C4-2B (cell line): ENCODE measurements at regions not wholly inside any gene's neighbourhood (a gene's known extent, or its start where the extent isn't known, plus 50 kb on each side); places are given as distances from the start of the nearest gene placed in this dataset.

ENCODE experiments used
- CTCF ChIP-seq: fragments of 450-650 bp; conservative IDR thresholded peaks from 2 replicates; pipeline ENCODE4 v1.5.1; 2017; ENCODE audit warnings: mild to moderate bottlenecking
- ZFX ChIP-seq: fragments of 450-650 bp; IDR thresholded peaks from 2 replicates; pipeline ENCODE4 v1.6.1; 2017

- no peak for TF ChIP-seq CTCF
- no peak for TF ChIP-seq ZFX
These were observed 133.1 kb upstream of the NPVF start for GRCh38 chr7:25361387-25361786.
